ENCODE measurements at regions not wholly inside any gene's neighbourhood (a gene's known extent, or its start where the extent isn't known, plus 50 kb on each side); places are given as distances from the start of the nearest gene placed in this dataset.

DNA sequence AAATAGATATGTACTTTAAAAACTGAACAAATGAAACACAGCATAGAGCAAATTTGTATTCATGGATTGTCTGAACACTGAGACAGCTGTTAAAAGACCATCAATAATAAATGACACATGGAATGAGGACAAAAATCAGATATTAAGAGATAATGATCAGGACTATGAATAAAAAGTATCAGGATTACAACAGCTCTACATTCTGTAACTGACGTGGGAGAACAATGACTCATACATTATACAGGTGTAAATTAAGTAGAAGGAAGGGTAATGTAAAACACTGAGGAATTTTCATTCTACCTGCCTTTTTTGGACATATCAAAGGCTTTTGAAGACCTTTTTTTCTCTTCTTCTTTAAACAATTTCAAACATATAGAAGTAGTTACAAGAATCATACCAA is 310.9 kb upstream of the ANO3 start:
- DNase-seq (ENCODE audit: low read depth in 2 of 3, low spot score in 2 of 3) = no peak

GRCh38 chr11:26023057-26023456 is 308.9 kb upstream of the ANO3 start:
- no peak for DNase-seq (ENCODE audit: low read depth in 2 of 3, low spot score in 2 of 3)

DNA sequence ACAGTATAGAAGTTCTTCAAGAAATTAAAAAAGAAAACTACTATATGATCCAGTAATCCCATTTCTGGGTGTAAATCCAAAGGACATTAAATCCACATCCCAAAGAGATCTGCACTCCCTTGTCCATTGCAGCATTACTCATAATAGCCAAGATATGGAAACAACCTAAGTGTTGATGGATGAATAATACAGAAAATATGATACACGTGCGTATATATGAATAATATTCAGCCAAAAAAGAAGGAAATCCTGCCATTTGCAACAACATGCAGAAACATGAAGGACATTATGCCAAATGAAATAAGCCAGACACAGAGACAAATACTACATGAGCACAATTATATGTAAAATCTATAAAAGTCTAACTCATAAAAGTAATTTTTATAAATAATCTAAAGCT is 306.3 kb upstream of the ANO3 start:
- DNase-seq (ENCODE audit: low read depth in 2 of 3, low spot score in 2 of 3) = no peak

DNA sequence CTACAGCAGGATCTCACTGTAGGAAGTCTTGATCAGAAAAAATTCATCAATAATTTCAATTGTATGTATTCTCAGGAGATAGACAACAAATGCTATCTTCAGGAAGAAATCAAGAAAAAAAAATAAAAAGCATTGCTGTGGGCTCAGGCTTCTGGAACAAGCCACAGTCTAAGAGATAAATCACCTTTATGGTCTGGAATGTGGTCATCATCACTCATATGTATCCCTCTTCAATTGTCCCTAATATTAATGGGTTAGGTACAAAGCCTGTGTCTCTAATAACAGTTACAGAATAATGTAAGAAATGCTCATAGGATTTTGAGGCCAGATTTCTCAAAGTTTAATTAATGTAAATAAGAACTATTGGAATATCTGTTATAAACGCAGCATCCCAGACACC is 305.9 kb upstream of the ANO3 start:
- DNase-seq (ENCODE audit: low read depth in 2 of 3, low spot score in 2 of 3) = no peak

GRCh38 chr11:26027887-26028286 is 304.0 kb upstream of the ANO3 start:
- no peak for DNase-seq (ENCODE audit: low read depth in 2 of 3, low spot score in 2 of 3)

DNA sequence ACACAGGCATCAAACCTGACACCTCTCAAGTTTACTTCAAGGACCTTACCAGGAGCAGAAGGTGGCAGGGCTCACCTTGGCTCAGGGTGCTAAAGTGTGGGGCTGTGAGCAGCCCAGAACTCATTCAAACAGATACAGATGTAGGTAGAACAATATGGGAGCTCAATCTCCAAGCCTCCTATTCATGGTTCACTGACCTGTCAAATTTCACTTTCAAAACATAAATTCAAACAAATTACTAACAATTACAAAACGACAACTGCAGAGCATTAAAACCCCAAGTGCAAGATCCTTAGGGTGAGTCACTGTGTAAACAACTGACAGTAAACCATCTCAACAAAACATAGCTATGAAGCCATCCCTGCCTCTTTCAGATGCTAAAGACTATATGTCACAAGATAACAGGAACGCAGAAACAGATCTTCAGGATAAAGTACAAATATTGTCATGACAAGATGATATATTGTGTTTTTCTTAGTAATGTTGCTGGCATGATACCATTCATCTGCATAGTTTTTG is 303.5 kb upstream of the ANO3 start:
- no peak for DNase-seq (ENCODE audit: low read depth in 2 of 3, low spot score in 2 of 3)

DNA sequence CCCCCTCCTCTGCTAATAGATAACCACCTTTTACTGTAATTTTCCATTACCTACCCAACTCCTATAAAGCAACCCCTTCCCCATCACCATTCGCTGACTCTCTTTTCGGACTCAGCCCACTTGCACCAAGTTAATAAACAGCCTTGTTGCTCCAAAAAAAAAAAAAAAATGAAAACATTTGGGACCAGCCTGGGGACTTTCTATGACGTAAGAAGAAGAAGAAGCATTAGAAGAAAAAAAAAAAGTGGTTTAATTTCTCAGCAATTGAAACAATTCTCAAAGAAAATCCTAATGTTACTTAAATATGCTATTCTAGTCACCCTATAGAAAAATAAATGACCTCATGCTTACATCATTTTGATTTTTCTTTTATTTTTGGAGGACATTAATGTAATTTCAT is 301.5 kb upstream of the ANO3 start:
- no peak for DNase-seq (ENCODE audit: low read depth in 2 of 3, low spot score in 2 of 3)

DNA sequence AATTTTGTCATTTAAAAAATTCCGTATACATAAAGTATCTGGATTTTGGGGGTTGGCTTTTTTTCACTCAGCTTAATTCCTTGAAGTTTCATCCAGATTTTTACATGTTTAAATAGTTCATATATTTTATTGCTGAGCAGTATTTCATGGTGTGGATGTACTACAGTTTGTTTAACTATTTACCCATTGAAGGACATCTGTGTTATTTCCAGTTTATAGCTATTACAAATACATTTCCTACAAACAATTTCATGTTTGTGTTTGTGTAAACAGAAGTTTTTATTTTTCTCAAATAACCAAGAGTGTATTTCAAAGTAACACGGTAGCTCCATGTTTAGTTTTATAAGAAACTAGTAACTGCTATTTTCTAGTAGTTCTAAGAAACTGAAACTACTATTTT is 299.7 kb upstream of the ANO3 start:
- DNase-seq (ENCODE audit: low read depth in 2 of 3, low spot score in 2 of 3) = no peak

DNA sequence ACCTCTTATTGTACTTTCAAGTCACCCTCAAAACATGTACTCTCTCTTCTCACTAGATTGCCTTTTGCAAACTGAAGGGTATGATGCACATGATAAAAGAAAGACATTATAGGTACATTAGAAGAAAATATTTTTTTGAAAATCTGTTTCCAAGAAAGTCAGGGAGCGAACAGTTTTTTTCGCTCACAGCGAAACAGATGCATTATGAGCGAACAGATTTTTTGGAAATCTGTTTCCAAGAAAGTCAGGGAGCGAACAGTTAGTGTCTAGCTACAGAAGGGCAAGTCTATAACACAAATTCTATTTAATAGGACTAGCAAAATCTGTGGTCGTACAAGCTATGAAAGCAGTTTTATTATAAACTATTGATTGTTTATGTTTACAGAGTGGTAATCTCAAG is 296.2 kb upstream of the ANO3 start:
- DNase-seq (ENCODE audit: low read depth in 2 of 3, low spot score in 2 of 3) = no peak

DNA sequence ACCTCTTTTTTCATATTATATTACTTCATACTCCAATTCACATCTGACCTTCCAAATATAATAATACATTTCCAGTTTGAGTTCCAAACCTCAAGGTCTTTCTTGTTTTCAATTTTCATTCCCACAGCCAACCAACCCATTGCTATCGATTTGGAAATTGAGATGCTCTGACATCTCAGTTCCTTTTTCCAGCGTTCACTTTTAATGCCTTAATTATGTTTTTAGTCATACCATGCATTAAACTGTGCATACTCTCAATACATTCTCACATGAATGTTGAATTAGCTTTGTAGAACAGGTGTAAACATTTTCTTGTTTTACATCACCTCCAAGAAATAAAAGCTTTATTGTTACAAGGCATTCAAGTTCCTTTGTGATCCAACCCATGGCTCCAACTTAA is 294.2 kb upstream of the ANO3 start:
- no peak for DNase-seq (ENCODE audit: low read depth in 2 of 3, low spot score in 2 of 3)

GRCh38 chr11:26040339-26040738 is 291.6 kb upstream of the ANO3 start:
- no peak for DNase-seq (ENCODE audit: low read depth in 2 of 3, low spot score in 2 of 3)

DNA sequence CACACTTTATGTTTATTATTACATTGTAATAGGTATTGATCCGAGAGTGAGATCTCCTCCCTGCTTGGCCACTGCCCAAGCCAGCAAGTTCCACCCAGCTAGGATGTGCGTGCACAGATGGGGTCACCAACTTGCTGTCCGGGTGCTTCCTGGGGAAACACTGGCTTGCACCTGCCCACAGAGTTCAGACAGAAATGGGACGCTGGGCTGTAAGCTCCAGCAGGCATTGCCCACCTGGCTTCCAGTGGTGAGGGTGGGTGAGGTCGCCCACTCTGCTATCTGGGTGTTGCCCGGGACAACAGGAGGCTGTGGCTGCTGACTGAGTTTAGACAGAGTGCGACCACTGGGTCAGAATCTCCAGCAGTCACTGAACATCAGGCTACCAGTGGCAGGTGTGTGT is 289.8 kb upstream of the ANO3 start:
- no peak for DNase-seq (ENCODE audit: low read depth in 2 of 3, low spot score in 2 of 3)

DNA sequence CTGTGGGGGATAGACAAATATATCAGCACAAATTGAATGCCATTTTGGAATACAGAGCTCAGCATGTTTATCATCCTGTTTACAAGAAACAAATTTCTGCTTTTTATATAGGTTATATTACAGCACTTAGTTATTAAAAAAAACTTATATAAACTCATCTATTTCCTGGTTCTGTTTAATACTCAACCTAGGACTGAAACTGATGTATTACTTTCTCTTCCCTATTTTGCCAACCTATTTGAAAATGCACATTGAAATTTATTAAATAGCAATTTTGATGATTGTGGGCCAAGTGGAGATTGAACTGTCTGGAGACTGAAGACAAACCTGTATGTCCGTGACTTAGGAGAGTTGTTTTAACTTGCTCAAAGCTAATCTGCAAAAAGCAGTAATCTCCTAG is 288.3 kb upstream of the ANO3 start:
- no peak for DNase-seq (ENCODE audit: low read depth in 2 of 3, low spot score in 2 of 3)

DNA sequence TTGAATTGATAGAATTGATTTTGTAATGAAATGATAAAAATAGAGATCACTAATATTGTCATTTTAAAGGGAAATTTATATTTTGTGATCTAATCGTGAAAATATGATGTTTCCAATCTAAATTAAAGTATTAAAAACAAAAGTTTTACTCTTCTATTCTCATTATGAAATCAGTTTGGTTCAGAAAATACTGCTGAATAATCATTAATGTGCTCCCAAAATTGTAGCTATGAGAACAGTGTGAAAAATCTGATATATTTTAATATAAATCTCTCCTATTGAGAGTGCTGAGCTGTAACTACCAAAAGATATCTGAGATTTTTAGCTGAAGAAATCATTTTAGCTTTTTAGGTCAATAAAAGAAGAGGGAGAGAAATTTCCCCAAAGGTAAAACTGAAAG is 287.5 kb upstream of the ANO3 start:
- DNase-seq (ENCODE audit: low read depth in 2 of 3, low spot score in 2 of 3) = no peak

DNA sequence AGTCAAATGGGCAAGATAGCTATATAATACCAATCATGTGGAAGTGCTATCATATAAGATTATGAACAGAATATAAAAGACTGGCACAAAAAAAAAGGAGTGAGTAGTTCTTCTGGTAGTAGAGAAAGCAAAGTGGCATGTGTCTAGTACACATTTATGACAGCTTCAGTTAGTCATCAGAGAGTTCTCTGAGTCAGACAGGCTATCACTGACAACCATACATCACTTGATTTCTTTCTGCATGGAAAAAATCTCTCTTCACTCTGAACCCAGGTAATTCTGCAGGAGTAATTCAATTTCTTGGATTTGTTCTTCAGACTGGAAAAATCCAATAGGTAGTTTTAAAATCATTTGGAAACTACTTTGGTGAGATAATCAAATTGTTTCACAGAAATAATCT is 286.8 kb upstream of the ANO3 start:
- no peak for DNase-seq (ENCODE audit: low read depth in 2 of 3, low spot score in 2 of 3)

DNA sequence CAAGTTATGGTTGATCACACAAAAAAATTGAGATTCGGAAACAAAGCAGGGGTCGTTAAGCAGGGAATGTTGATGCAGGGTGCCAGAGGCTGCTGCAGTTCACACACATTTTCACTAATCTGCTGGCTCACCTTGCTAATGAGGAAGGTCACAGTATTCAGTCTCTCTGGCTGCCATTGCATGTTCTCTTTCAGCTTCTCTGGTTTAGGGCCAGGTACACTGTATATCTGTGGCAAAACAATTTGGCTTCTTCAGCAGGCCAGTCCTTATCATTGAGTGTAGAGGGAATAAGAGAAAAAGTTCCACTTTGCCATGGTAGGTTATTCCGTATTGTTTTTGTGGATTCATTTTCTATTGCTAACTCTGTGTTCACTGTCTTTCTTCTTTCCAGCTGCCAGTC is 283.7 kb upstream of the ANO3 start:
- DNase-seq (ENCODE audit: low read depth in 2 of 3, low spot score in 2 of 3) = no peak

DNA sequence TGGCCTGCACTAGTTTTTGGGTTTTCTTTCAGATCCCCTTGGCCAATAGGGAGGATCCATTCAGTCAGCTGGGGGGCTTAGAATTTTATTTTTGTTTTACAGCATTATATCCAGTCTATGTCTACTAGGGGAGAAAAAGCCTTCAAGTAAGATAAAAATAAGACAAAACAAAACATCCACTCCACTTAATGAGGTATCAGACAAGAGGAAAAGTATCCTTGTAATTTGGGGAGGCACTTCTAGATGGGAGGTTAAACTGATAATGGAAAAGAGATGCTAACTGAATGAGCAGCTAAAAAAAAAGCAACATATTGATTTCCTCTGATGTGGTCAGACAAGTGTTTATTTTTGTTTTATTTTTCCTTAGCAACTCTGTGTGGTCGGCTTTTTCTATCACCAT is 278.0 kb upstream of the ANO3 start:
- DNase-seq (ENCODE audit: low read depth in 2 of 3, low spot score in 2 of 3) = no peak

- DNase-seq (ENCODE audit: low read depth in 2 of 3, low spot score in 2 of 3) = no peak
These were observed 269.3 kb upstream of the ANO3 start for GRCh38 chr11:26062660-26063059.

- DNase-seq (ENCODE audit: low read depth in 2 of 3, low spot score in 2 of 3) = no peak
These were observed 268.0 kb upstream of the ANO3 start for GRCh38 chr11:26063915-26064314.

DNA sequence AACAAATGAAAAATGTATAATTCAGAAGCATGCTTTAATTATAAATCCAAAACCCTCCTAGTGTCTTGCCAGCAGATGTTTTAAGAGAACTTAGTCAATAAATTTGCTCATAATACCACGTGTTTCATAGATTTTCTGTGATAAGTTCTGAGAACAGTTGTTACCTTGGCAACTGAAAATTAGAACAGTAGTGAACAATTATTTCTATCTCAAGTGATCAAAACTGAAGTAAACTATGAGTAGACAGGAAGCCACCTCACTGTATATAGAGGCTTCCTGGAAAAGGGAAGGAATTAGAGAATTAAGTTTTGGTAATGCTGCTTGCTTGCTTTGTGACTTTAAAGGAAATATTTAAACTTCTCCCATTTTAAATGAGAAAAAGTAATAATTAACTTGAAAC is 266.0 kb upstream of the ANO3 start:
- DNase-seq (ENCODE audit: low read depth in 2 of 3, low spot score in 2 of 3) = no peak

- no peak for DNase-seq (ENCODE audit: low read depth in 2 of 3, low spot score in 2 of 3)
These were observed 261.1 kb upstream of the ANO3 start for GRCh38 chr11:26070714-26071380.

DNA sequence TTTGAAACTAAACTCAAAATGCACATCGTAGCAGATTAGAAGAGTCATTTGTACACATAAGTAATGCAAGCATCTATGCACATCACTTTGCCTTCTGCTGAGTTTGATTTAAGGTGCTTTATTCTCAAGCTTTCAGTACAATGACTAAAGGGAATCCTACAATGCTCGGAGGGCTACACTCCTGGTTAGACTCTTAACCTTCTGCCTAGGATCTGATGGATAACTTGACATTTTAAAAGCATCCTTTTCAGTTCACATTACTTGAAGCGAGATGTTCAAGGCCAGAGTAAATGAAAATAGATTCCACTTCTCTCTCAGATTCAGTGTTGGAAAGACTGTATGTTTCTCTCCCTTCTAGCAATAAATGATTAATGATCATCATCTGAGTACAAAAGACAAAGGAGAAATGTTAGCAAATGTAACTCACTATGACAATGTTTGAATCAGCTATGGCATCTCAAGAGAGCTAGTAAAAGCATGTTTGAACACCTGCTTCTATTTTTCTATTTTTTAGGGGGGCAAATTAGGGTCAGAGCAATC is 259.2 kb upstream of the ANO3 start:
- no peak for DNase-seq (ENCODE audit: low read depth in 2 of 3, low spot score in 2 of 3)

GRCh38 chr11:26073646-26074045 is 258.3 kb upstream of the ANO3 start:
- no peak for DNase-seq (ENCODE audit: low read depth in 2 of 3, low spot score in 2 of 3)

Data from hematopoietic multipotent progenitor cell (in vitro differentiated cells).